Subcutaneous abdominal adipose tissue (tissue), 5 donors: ENCODE measurements at regions not wholly inside any gene's neighbourhood (a gene's known extent, or its start where the extent isn't known, plus 50 kb on each side); places are given as distances from the start of the nearest gene placed in this dataset.

Experiments
- H3K27ac ChIP-seq: one replicate; pipeline ENCODE4 v1.7.0; 2013; ENCODE audit warnings: low read depth, mild to moderate bottlenecking, inconsistent platforms, low read length, moderate library complexity
- H3K27me3 ChIP-seq, 5 donors: one replicate each; pipeline ENCODE4 v1.7.0; 2013; ENCODE audit warnings: low read length in 5 of 5, inconsistent platforms in 1 of 5; ENCODE audit not compliant: control insufficient read depth in 5 of 5, insufficient read depth in 4 of 5
- H3K36me3 ChIP-seq, 5 donors: one replicate each; pipeline ENCODE4 v1.7.0; 2013; ENCODE audit warnings: low read length in 5 of 5; ENCODE audit not compliant: control insufficient read depth in 5 of 5, insufficient read depth in 5 of 5
- H3K4me1 ChIP-seq, 5 donors: one replicate each; pipeline ENCODE4 v1.7.0; 2013; ENCODE audit warnings: low read length in 5 of 5, mild to moderate bottlenecking in 3 of 5, moderate library complexity in 1 of 5; ENCODE audit not compliant: control insufficient read depth in 5 of 5, insufficient read depth in 5 of 5
- H3K4me3 ChIP-seq, 5 donors: one replicate each; pipeline ENCODE4 v1.7.0; 2013; ENCODE audit warnings: low read length in 5 of 5, low read depth in 1 of 5
- H3K9ac ChIP-seq, 5 donors: one replicate each; pipeline ENCODE4 v1.7.0; 2013; ENCODE audit warnings: low read length in 5 of 5, mild to moderate bottlenecking in 4 of 5, moderate library complexity in 3 of 5
- H3K9me3 ChIP-seq, 5 donors: one replicate each; pipeline ENCODE4 v1.7.0; 2013; ENCODE audit warnings: low read length in 5 of 5; ENCODE audit not compliant: control insufficient read depth in 5 of 5
- donor health status: healthy.
- donor health status: healthy.
- donor health status: healthy.
- donor health status: healthy.
- donor health status: healthy.

- H3K36me3 ChIP-seq, result no peaks in the 10 kb centered on the region
- H3K4me3 ChIP-seq, result no peak overlapping the region
- no peaks in the 10 kb centered on the region for H3K9me3 ChIP-seq
- H3K27me3 ChIP-seq, result peaks cover 0 to 10% (median 6%) of the 10 kb centered on the region in 5 donors
- peaks cover 1 to 7% (median 5%) of the 10 kb centered on the region in 5 donors for H3K4me1 ChIP-seq
- H3K9ac ChIP-seq, result no peak overlapping the region
- H3K27ac ChIP-seq, result no peak overlapping the region
These were observed 156.7 kb upstream of the HDAC4 start for GRCh38 chr2:239557516-239557915.

GRCh38 chr2:239555571-239555905, 154.7 kb upstream of the HDAC4 start:
- Histone ChIP-seq H3K4me3 (no peak overlapping the region), H3K27ac (no peak overlapping the region), H3K9me3 (no peaks in the 10 kb centered on the region), H3K4me1 (no peaks in the 10 kb centered on the region), H3K27me3 (peaks cover 3 to 13% (median 10%) of the 10 kb centered on the region in 5 donors), H3K36me3 (no peaks in the 10 kb centered on the region), H3K9ac (no peak overlapping the region)

- H3K27me3 ChIP-seq, result peaks cover 3 to 13% (median 10%) of the 10 kb centered on the region in 5 donors
- no peaks in the 10 kb centered on the region for H3K9me3 ChIP-seq
- no peak overlapping the region for H3K9ac ChIP-seq
- no peak overlapping the region for H3K4me3 ChIP-seq
- H3K27ac ChIP-seq, result no peak overlapping the region
- H3K4me1 ChIP-seq, result peaks cover 0 to under 1% (median 0%) of the 10 kb centered on the region in 5 donors
- H3K36me3 ChIP-seq, result no peaks in the 10 kb centered on the region
These were observed 154.1 kb upstream of the HDAC4 start for GRCh38 chr2:239554766-239555570.

- H3K9me3 ChIP-seq, result peaks cover 0 to 2% (median 0%) of the 10 kb centered on the region in 5 donors
- no peaks in the 10 kb centered on the region for H3K36me3 ChIP-seq
- no peak overlapping the region for H3K9ac ChIP-seq
- H3K27me3 ChIP-seq, result peaks cover 6 to 13% (median 10%) of the 10 kb centered on the region in 5 donors
- H3K4me1 ChIP-seq, result peaks cover 0 to 6% (median 0%) of the 10 kb centered on the region in 5 donors
- no peak overlapping the region for H3K4me3 ChIP-seq
- H3K27ac ChIP-seq, result no peak overlapping the region
These were observed 152.7 kb upstream of the HDAC4 start for GRCh38 chr2:239553376-239554000.

GRCh38 chr2:239552213-239552926, 151.6 kb upstream of the HDAC4 start:
- Histone ChIP-seq H3K36me3 (no peaks in the 10 kb centered on the region), H3K9ac (no peak overlapping the region), H3K4me3 (no peak overlapping the region), H3K27ac (no peak overlapping the region), H3K27me3 (peaks cover 10 to 18% (median 10%) of the 10 kb centered on the region in 5 donors), H3K4me1 (peaks cover 0 to 6% (median 0%) of the 10 kb centered on the region in 5 donors), H3K9me3 (peaks cover 0 to 3% (median 0%) of the 10 kb centered on the region in 5 donors)

- Histone ChIP-seq H3K4me3 (no peak overlapping the region), H3K27me3 (peaks cover 10 to 24% (median 14%) of the 10 kb centered on the region in 5 donors), H3K9ac (no peak overlapping the region), H3K9me3 (peaks cover 0 to 3% (median 0%) of the 10 kb centered on the region in 5 donors), H3K27ac (no peak overlapping the region), H3K36me3 (no peaks in the 10 kb centered on the region), H3K4me1 (peaks cover 0 to 6% (median 0%) of the 10 kb centered on the region in 5 donors)
These were observed 150.4 kb upstream of the HDAC4 start for GRCh38 chr2:239551206-239551605.

- Histone ChIP-seq H3K27ac (no peak overlapping the region), H3K9me3 (peaks cover 0 to 3% (median 0%) of the 10 kb centered on the region in 5 donors), H3K9ac (no peak overlapping the region), H3K27me3 (peaks cover 14 to 32% (median 18%) of the 10 kb centered on the region in 5 donors), H3K4me3 (no peak overlapping the region), H3K36me3 (no peaks in the 10 kb centered on the region), H3K4me1 (peaks cover 0 to 6% (median 0%) of the 10 kb centered on the region in 5 donors)
These were observed 149.5 kb upstream of the HDAC4 start for GRCh38 chr2:239550357-239550756.

GRCh38 chr2:239549711-239550255, 149.0 kb upstream of the HDAC4 start:
- H3K9ac ChIP-seq, result no peak overlapping the region
- no peak overlapping the region for H3K4me3 ChIP-seq
- H3K27ac ChIP-seq, result no peak overlapping the region
- H3K36me3 ChIP-seq, result no peaks in the 10 kb centered on the region
- peaks cover 0 to 6% (median 0%) of the 10 kb centered on the region in 5 donors for H3K4me1 ChIP-seq
- H3K9me3 ChIP-seq, result peaks cover 0 to 3% (median 0%) of the 10 kb centered on the region in 5 donors
- H3K27me3 ChIP-seq, result peaks cover 14 to 36% (median 23%) of the 10 kb centered on the region in 5 donors

GRCh38 chr2:239548965-239549595, 148.3 kb upstream of the HDAC4 start:
- H3K27ac ChIP-seq, result no peak overlapping the region
- no peak overlapping the region for H3K9ac ChIP-seq
- H3K9me3 ChIP-seq, result peaks cover 0 to 3% (median 0%) of the 10 kb centered on the region in 5 donors
- H3K4me3 ChIP-seq, result no peak overlapping the region
- H3K36me3 ChIP-seq, result no peaks in the 10 kb centered on the region
- peaks cover 0 to 6% (median 0%) of the 10 kb centered on the region in 5 donors for H3K4me1 ChIP-seq
- peaks cover 13 to 35% (median 22%) of the 10 kb centered on the region in 5 donors for H3K27me3 ChIP-seq
